GM21786 (cell line): ENCODE measurements at regions not wholly inside any gene's neighbourhood (a gene's known extent, or its start where the extent isn't known, plus 50 kb on each side); places are given as distances from the start of the nearest gene placed in this dataset.

Source experiments
- ATAC-seq: cut with Tn5 transposase; IDR thresholded peaks from one replicate; pipeline ENCODE4 v1.9.1; 2021; ENCODE audit not compliant: unreplicated experiment

DNA sequence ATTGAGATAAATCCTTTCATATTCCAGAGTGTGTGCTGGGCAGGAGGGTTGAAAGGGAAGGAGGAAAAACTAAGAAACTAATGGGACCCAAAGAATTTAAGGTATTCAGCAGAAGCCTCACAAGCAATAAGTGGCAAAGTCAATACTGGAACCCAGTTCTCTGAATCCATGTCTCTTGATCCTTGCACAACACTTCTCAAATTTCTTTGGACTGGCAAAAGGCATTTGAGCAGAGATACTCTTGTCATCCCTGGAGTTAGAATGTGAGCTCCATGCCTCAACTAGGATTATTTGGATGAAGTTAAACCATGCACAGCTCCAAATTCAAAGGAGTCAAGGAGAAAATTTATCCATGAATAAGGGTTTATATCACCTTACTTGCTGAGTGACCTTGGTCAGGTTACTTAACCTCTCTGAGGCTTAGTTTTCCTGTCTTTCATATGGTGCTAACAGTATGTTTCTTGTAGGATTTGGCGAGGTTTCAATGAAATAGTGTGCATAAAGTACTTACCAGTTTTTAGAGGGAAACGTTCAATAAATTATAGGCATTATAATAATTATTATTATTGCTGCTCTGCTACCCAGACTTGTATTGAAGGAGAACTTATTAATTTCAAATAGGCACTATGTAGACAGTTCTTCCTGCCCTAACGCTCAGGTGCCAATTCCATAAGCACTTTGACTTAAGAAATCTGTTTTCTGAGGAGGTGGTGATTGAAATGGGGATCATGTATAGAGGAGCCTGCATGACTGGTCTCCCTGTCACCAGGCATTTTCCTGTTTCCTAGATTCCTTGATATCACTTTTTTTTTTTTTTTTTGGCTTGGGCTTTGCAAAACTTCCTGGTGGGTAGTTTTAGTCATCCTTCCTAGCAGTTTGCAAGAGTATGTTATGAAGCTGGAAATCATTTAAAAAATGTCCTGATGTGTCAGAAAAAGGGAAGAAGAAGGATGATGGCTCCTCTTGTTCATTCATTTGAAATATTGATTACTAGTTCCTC is 125.0 kb upstream of the JUN start:
- ATAC-seq: no peak

DNA sequence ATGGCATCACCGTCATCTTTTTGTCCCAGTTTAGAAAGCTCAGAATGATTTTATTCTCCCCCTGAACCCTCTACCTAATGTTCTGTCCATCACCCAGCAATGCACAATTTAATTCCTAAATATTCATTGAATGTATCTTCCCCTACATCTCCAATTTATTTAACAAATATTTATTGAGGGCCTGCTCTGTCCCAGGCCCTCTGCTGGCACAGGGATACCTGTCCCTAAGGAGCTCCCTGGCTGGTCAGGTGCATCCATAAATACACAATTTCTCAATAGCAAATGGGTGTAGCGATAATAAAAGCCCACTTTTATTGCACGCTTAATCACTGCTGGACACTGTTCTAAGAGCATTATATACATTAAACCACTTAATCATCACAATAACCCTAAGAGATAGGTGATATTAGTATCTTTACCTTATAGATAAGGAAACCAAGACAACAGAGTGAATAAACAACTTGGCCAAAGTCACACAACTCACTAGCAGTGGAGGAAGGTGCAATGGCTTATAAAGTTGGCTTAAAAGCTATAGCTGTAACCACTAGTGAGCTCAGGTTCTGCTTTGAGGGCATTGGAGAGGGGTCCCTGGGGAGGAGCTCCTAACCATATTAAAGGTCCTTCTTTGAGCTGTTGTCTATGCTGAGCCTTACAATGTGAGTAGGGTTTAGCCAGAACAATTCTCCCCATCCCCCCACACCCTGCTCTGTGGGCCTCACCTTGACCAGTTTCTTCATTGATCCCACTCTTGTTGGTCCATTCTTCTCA is 126.3 kb upstream of the JUN start:
- no peak for ATAC-seq

DNA sequence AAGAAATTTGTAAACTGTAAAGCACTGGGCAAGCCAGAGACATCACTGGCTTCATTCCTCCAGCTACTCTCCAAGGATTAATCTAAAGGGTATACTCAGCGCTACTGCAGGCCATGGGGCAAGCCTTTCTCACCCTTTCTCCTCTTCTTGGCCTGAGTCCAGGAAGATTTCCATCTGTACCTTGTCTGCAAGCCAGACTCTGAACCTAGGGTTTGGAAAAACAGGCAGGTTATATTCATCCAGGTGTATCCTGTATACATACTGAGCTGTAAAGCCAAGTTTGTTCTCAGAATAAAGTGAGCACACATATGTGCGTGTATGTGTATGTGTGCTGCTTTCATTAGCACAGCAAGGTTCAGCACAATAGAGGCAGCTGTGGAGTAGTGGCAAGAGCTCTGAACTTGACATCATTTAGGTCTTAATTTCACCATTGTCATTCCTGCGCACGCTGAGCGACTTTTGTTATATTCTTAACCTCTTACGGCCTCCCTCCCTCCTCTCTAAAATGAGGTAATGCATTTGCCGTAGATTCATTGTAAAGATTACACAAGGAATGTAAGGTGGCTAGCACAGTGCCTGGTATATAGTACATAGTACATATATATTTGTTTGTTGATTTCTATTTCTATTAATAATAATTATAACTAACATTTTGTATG is 128.1 kb upstream of the JUN start:
- ATAC-seq: no peak

DNA sequence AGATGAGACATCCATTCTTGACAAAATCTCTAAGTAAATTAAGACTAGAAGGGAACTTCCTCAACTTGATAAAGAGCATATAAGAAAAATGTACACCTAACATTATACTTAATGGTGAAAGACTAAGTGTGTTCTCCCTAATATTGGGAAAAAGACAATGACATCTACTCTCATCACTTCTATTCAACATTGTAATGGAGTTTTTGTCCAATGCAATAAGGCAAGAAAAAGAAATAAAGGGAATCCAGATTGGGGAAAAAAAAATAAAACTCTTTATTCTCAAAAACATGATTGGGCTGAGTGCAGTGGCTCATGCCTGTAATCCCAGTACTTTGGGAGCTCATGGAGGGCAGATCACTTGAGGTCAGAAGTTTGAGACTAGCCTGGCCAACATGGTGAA is 131.1 kb upstream of the JUN start:
- no peak for ATAC-seq

DNA sequence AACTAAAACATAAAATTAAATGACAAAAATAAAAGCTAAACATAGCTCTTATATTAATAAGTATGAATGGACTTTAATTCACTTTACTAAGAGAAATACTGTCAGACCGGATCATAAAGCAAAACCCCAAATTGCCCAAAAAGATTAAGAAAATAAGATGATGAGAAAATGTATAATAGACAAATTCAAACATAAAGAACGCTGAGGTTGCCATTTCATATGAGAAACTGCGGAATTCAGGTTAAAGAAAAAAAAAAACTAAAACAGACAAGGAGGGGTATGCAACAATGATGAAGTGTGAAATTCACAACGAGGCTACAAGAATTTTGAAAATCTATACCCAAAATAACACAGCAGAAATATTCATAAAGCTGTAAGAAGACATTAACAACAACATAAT is 133.6 kb upstream of the JUN start:
- no peak for ATAC-seq

DNA sequence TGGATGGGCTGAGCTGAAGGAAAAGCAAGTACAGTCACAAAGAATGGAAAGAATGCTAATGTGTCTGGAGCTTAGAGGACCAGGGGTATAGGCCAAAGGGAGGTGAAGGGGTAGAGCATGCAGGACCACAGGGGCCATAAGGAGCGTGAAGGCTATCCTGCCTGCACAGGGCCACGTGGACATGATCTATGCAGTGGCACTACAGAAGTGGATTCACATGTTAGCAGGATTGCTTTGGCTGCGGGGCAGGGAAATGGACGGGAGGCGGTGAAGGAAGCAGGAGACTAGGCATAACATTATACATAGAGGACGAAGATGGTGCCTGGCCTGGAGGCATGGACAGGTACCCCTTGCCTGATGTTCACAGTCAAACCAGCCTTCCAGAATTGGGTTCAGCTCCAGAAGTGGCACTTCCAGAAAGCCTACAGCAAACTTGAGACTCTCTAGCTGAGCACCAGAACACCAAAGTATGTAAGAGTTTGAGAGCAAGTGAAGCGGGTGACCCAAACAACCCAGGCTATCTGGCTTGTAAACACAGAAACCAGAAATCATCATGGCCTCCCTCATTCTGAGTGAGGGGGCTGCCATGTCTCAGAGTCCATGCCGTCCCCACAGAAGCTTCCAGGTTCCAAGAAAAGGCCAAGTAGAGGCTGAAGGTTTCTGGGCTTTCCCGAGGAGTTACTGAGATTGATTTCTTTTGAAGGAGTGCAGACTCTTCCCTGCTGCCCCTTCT is 135.5 kb upstream of the JUN start:
- ATAC-seq: no peak

DNA sequence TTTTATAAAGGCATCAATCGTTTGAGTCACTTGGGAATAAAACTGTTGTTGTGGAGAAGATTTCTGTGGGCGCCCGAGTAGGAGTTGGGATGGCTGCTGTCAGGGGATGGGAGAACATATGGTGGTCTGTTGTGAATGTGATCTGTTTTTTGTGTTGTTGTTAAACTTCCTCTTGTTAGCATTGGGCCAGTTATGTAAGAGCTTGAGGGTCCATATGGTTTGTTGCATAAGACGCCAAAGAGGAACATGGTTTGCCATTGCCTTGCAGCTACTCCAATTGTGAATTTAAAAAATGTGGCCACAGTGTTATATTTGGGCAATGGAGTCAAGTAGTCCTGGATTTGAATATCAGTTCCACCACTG is 136.1 kb upstream of the JUN start:
- no peak for ATAC-seq

DNA sequence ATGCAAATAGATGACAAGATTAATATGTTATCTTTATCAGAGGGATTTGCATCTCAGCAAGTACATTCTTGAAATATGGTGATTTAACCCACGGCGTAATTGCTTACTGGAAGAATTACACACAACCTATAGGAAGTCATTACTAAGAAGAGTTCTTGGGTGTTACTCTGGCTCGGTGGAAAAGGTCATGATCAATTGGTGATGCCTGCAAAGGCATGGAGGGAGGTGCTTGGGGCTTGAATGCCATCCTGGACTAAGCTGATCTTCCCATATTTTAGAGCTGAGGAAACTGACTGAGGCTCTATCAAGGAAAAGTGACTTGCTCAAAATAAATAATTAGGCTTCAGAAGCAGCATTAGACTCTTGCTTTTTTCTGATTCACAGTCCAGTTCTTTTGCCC is 137.5 kb upstream of the JUN start:
- ATAC-seq: no peak

DNA sequence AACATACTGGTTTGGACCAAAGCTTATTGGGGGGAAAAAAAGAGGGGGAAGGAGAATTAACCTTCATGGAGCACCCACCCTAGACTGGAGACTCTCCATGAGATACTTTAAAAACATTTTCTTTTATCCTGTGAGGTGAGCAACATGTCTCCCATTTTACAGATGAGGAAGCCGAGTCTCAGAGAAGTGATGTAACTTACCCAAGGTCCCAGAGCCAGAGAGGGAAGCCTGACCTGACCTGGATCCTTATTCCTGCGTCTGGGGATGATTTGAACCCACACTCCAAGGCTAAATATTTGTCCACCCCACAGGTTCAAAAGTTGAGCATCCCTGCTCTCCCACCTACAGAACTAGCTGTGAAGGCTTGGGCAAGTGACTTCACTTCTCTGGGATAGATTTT is 137.9 kb upstream of the JUN start:
- ATAC-seq: no peak

DNA sequence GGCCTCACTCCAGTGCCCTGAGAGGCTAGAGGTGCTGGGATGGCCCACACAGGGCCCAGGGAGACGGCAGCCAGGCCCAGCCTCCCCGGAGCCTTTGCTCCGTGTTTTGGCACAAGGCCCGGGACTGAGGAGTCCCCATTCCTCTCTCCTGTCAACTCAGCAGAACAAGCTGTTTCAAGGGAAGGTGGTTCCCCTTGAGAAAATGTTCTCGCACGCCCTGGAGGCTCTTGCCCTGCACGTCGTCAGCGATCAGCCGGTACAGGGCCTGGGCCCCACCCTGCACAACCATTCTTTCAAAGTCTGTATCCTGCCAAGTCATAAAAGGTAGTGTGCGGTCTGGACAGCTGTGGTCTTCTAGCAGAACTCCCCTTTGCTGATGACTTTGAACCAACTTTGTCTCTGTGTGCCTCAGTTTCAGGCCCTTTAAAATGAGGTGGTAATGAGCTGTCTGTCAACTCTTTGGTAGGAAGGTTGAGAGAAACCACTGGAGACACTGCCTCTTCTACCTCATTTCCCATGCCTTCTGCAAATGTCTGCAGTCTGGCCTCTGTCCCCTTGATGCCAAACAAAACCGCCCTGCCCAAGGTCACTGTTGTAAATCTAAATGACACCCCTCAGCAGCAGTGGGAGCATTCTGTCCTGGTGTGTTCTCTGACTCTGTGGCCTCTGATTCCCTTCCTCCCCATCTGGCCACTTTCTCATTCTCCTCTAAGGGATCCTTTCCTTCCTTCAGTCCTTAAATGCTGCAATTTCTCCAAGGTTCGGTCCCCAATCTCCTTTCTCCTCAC is 138.6 kb upstream of the JUN start:
- peak; percentile 82 for ATAC-seq

DNA sequence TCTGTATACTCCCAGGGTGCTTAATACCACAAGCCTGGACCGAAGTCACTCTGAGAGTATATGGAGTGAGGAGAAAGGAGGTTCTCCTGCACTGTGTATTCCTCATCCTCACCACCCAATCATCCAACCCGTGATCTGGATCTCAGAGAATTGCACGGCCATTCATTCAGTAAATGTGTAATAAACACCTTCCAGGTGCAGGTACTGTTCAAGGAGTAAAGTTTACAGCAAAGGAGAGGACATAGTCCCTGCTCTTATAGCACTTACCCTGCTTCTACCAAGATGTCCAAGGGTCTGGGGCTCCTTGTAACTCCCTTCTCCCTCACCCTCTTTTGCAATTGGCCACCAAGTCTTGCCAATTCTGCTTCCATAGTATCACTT is 139.2 kb upstream of the JUN start:
- ATAC-seq: no peak

DNA sequence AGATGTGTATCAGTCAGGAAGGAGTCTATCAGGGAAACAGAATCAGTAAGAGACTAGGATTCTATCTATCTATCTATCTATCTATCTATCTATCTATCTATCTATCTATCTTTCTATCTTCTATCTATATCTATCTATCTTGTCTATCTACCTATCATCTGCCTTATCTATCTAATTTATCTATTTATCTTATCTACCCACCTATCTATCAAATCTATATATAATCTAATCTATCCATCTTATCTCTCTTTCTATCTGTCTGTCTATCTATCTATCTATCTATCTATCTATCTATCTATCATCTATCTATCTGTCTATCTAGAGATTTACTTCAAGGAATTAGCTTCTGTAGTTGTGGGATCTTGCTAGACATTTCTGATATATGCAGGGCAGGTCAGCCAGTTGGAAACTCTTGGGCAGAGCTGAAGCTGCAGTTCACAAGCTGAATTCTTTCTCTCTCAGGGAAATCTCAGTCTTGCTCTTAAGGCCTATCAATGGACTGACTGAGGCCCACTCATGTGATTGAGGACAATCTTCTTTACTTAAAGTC is 140.2 kb upstream of the JUN start:
- ATAC-seq: no peak

DNA sequence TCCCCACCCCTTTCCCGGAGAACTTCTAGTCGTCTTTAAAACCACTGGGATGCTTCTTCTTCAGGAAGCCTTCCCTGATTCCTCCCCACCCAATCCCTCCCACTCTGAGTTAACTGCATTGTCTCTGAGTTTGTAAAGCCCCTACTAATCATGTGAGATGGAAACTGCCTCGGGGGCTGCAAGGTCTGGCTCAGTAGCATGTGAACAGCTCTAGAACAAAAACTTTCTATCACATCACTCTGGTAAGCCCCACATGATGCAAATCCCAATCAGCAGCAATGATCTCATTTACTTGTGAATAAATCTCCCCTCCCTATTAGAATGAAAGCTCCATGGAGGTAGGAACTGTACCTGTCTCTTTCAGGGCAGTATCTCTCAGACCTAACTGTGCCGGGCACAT is 141.0 kb upstream of the JUN start:
- no peak for ATAC-seq

DNA sequence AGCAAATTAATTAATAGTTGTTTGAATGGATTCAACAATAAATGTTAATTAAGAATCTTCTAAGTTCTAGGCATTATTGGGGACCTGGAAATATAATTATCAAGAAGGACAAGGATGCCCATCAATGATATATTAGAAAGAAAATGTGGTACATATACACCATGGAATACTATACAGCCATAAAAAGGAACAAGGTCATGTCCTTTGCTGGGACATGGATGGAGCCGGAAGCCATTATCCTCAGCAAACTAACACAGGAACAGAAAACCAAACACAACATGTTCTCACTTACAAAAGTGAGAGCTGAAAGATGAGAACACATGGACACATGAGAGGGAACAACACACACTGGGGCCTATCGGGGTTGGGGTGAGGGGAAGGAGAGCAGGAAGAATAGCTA is 141.4 kb upstream of the JUN start:
- no peak for ATAC-seq

DNA sequence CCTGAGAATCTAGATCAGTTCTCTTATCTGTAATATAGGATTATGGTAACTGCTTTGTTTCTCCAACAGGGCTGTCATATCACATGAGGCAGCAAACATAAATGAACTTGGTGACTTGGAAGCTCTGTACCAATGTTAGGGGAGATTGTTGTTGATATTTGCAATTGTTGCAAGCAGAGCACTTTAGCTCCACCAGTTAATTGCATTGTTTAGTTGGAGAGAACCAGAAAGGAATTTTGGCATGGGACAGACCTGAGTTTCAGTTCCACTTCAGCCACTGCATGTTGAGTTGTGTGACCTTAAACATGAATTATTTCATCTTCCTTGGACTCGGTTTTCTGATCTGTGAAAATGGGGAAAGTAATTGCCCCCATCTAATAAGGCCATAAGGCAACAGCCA is 142.3 kb upstream of the JUN start:
- no peak for ATAC-seq

DNA sequence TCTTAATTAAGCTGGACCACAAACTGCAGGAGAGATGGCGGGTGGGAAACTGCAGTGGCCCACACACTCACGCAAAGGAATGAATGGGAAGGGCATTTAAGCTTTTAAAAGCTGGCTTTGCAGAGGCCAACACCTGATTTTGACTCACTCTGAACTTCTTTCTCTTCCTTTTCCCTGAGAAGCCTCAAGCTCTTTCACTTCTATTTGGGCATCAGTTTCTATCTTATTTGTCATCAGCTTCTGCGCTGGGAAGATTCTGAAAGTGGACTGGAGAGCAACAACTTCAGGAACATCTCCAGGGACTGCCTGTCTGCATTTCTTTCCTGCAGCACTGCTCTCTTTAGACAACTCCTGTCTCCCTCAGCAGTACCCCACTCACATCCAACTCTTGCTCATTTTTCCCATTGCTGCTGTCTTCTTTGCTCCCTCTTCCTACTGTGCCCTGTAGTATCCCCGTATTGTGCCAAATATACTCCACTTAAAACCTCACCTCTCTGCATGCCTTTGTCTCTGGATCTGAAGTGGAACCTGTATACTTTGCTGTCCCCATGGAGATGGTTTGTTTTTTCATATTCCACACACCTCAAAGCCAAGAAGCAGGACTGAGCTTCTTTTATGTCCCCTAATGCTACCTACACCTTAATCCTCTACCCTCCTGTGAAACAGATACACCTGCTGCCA is 143.3 kb upstream of the JUN start:
- no peak for ATAC-seq

DNA sequence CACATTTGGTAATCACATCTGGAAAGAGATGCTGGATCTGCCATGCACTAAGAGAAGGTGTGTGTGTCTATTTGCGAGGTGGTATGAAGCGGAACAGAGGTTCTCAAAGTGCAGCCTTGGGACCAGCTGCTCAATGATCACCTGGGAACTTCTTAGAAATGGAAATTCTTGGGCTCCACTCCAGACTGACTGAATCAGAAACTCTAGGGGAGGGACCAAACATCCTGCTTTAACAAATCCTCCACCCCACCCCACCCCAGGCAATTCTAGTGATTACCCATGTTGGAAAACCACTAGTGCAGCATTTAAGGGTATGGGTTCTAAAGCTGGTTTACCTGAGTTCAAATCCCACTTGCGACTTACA is 143.9 kb upstream of the JUN start:
- no peak for ATAC-seq

DNA sequence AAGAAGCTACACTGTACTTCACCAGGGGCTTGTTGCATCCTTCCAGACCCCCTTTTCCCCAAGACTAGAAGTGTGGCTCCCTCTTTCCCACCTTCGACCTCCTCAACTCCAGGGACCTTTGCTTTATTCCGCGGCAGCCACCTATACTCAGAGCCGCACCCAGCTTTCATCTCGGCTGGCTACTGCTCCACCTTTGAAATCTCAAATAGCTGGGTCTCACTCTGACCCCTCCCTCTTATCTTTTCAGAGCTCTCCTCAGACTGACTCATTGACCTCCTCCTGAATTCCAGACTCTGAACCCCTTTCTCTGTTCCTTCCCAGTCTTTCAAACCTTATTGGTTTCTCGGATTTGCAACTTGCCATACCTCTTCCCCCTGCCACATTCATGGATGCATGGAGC is 144.7 kb upstream of the JUN start:
- ATAC-seq: no peak

DNA sequence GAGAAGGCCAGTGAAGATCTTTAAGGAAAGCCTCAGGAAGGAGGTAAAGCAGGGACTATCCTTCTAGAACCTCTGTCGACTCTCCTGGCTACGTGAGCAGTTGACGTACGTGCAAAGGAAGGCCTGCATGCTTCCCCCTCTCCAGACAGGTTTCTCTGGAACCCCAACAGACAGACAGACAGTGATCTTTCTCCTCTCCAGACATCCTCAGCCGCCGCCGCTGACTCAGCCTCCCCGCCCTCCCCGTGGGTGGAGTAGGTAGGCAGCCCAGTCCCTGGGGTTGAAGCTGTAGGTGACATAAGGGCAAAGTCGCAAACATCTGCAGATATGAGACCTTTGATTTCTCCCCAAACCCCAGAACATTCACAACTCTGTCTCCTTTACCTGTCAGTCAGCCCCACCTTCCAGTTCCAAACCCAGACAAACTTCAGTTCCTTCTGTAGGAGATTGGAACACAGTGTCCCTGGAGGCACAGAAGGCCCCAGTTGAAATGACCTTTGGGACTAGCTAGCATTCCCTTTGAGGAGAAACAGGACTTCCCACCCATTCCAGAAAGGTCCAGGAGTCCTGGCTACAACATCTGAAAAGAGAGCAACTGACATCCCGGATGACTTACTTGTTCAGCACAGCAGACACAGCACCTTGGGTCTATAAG is 146.0 kb upstream of the JUN start:
- ATAC-seq: no peak
